Fibroblast of skin of back (primary cell): ENCODE measurements at regions not wholly inside any gene's neighbourhood (a gene's known extent, or its start where the extent isn't known, plus 50 kb on each side); places are given as distances from the start of the nearest gene placed in this dataset.
"Not testable (repeated sequence)": the region's sequence is repeated elsewhere in the genome, so short reads cannot be mapped to it uniquely, and the experiment has no call there.

ENCODE experiments used
- DNase-seq: peaks from one replicate; pipeline ENCODE4 v3.0.0-alpha.2; 2013

GRCh38 chr15:81939604-81940440 is 106.0 kb downstream of the MEX3B start:
- peak; percentile 72 for DNase-seq

GRCh38 chr15:81937189-81937588 is 108.6 kb downstream of the MEX3B start:
- no peak for DNase-seq

GRCh38 chr15:81930582-81931369 is 115.0 kb downstream of the MEX3B start:
- DNase-seq: no peak

- no peak for DNase-seq
Measured at GRCh38 chr15:81929557-81929956, 116.3 kb downstream of the MEX3B start.

GRCh38 chr15:81926981-81927380 is 118.8 kb downstream of the MEX3B start:
- DNase-seq: no peak

GRCh38 chr15:81924729-81925128 is 121.1 kb downstream of the MEX3B start:
- DNase-seq: no peak

- DNase-seq: no peak
Measured at GRCh38 chr15:81923561-81924350, 122.1 kb downstream of the MEX3B start.

GRCh38 chr15:81922143-81922542 is 123.7 kb downstream of the MEX3B start:
- DNase-seq: no peak

GRCh38 chr15:81921163-81921562 is 124.7 kb downstream of the MEX3B start:
- DNase-seq: no peak

GRCh38 chr15:81918767-81919166 is 127.1 kb downstream of the MEX3B start:
- not testable (repeated sequence) for DNase-seq

- DNase-seq: no peak
Measured at GRCh38 chr15:81916451-81916850, 129.4 kb downstream of the MEX3B start.

- DNase-seq: no peak
Measured at GRCh38 chr15:81915990-81916389, 129.8 kb downstream of the MEX3B start.

- DNase-seq: no peak
Measured at GRCh38 chr15:81914734-81915256, 131.0 kb downstream of the MEX3B start.

GRCh38 chr15:81914333-81914732 is 131.5 kb downstream of the MEX3B start:
- DNase-seq: no peak

- no peak for DNase-seq
Measured at GRCh38 chr15:81911022-81911971, 134.5 kb downstream of the MEX3B start.

GRCh38 chr15:81910355-81911021 is 135.3 kb downstream of the MEX3B start:
- DNase-seq: no peak

GRCh38 chr15:81909011-81909358 is 136.8 kb downstream of the MEX3B start:
- no peak for DNase-seq

- no peak for DNase-seq
Measured at GRCh38 chr15:81908111-81908510, 137.7 kb downstream of the MEX3B start.

- DNase-seq: no peak
Measured at GRCh38 chr15:81907521-81907920, 138.3 kb downstream of the MEX3B start.

- DNase-seq: no peak
Measured at GRCh38 chr15:81905889-81906288, 139.9 kb downstream of the MEX3B start.

- DNase-seq: no peak
Measured at GRCh38 chr15:81901319-81901718, 144.5 kb downstream of the MEX3B start.
